Mesothelial cell of epicardium (in vitro differentiated cells): ENCODE measurements at regions not wholly inside any gene's neighbourhood (a gene's known extent, or its start where the extent isn't known, plus 50 kb on each side); places are given as distances from the start of the nearest gene placed in this dataset.

ENCODE experiments used
- DNase-seq, 2 experiments: peaks; one replicate each; pipeline ENCODE4 v3.0.0; 2021; ENCODE audit warnings: low spot score in 2 of 2; ENCODE audit not compliant: unreplicated experiment in 2 of 2
- H3K27ac Mint-ChIP-seq: 2 replicates; pipeline ENCODE4 v1.8.0; 2021; ENCODE audit warnings: mixed read lengths
- H3K27me3 Mint-ChIP-seq: 2 replicates; pipeline ENCODE4 v1.8.0; 2021; ENCODE audit warnings: low read depth, mixed read lengths
- H3K36me3 Mint-ChIP-seq: 2 replicates; pipeline ENCODE4 v1.8.0; 2021; ENCODE audit warnings: mixed read lengths
- H3K4me1 Mint-ChIP-seq: 2 replicates; pipeline ENCODE4 v1.8.0; 2021; ENCODE audit warnings: mixed read lengths
- H3K4me3 Mint-ChIP-seq: 2 replicates; pipeline ENCODE4 v1.8.0; 2021; ENCODE audit warnings: mild to moderate bottlenecking, moderate library complexity, mixed read lengths
- H3K9me3 Mint-ChIP-seq: 2 replicates; pipeline ENCODE4 v1.8.0; 2021; ENCODE audit warnings: mixed read lengths
- CTCF ChIP-seq: fragments of 200-600 bp; sonication (generic); IDR thresholded peaks from one replicate; pipeline ENCODE4 v1.5.0; 2021; ENCODE audit warnings: antibody characterized with exemption; ENCODE audit not compliant: unreplicated experiment

GRCh38 chr11:92317721-92318120, 93.1 kb downstream of the FAT3 start:
- Mint-ChIP-seq H3K27me3 (no peaks in the 10 kb centered on the region), H3K4me1 (peaks cover 9% of the 10 kb centered on the region), H3K4me3 (no peak overlapping the region), H3K9me3 (peaks cover 10% of the 10 kb centered on the region), H3K27ac (no peak overlapping the region), H3K36me3 (peaks cover 6% of the 10 kb centered on the region)
- DNase-seq, result no peak
- TF ChIP-seq CTCF, result no peak

GRCh38 chr11:92322225-92322624, 97.6 kb downstream of the FAT3 start:
- H3K27ac Mint-ChIP-seq, result no peak overlapping the region
- no peak for TF ChIP-seq CTCF
- DNase-seq, result no peak

GRCh38 chr11:92324890-92325289, 100.3 kb downstream of the FAT3 start:
- no peak for TF ChIP-seq CTCF
- H3K4me1 Mint-ChIP-seq, result peaks cover 3% of the 10 kb centered on the region
- no peak for DNase-seq
- peaks cover 2% of the 10 kb centered on the region for H3K27me3 Mint-ChIP-seq
- H3K4me3 Mint-ChIP-seq, result no peak overlapping the region
- no peak overlapping the region for H3K27ac Mint-ChIP-seq
- peaks cover 12% of the 10 kb centered on the region for H3K36me3 Mint-ChIP-seq
- peaks cover 21% of the 10 kb centered on the region for H3K9me3 Mint-ChIP-seq

More at GRCh38 chr11:92322225-92322624, 97.6 kb downstream of the FAT3 start:
- Mint-ChIP-seq H3K36me3 (peaks cover 12% of the 10 kb centered on the region), H3K9me3 (peaks cover 21% of the 10 kb centered on the region), H3K4me1 (no peaks in the 10 kb centered on the region), H3K27me3 (peaks cover 2% of the 10 kb centered on the region), H3K4me3 (no peak overlapping the region)

- peaks cover 8% of the 10 kb centered on the region for H3K4me1 Mint-ChIP-seq
- H3K36me3 Mint-ChIP-seq, result peaks cover 12% of the 10 kb centered on the region
- DNase-seq, result no peak
- H3K27me3 Mint-ChIP-seq, result peaks cover 2% of the 10 kb centered on the region
- H3K4me3 Mint-ChIP-seq, result no peak overlapping the region
- H3K27ac Mint-ChIP-seq, result no peak overlapping the region
- no peak for TF ChIP-seq CTCF
- peaks cover 21% of the 10 kb centered on the region for H3K9me3 Mint-ChIP-seq
Observed at GRCh38 chr11:92325416-92325815, 100.8 kb downstream of the FAT3 start.

GRCh38 chr11:92329137-92329536, 104.5 kb downstream of the FAT3 start:
- no peak for DNase-seq
- TF ChIP-seq CTCF, result no peak
- H3K36me3 Mint-ChIP-seq, result peaks cover 2% of the 10 kb centered on the region
- H3K27me3 Mint-ChIP-seq, result peaks cover 2% of the 10 kb centered on the region
- H3K27ac Mint-ChIP-seq, result no peak overlapping the region
- peaks cover 6% of the 10 kb centered on the region for H3K9me3 Mint-ChIP-seq
- H3K4me3 Mint-ChIP-seq, result no peak overlapping the region
- H3K4me1 Mint-ChIP-seq, result peaks cover 40% of the 10 kb centered on the region

- Mint-ChIP-seq H3K27ac (peak overlapping the region; percentile 4), H3K4me1 (peaks cover 43% of the 10 kb centered on the region), H3K4me3 (no peak overlapping the region), H3K9me3 (peaks cover under 1% of the 10 kb centered on the region), H3K36me3 (no peaks in the 10 kb centered on the region), H3K27me3 (peaks cover 2% of the 10 kb centered on the region)
- TF ChIP-seq CTCF, result no peak
- DNase-seq, result no peak
Observed at GRCh38 chr11:92329646-92330045, 105.0 kb downstream of the FAT3 start.
